HG03575 (cell line): ENCODE measurements at regions not wholly inside any gene's neighbourhood (a gene's known extent, or its start where the extent isn't known, plus 50 kb on each side); places are given as distances from the start of the nearest gene placed in this dataset.

ENCODE experiments used
- ATAC-seq: cut with Tn5 transposase; IDR thresholded peaks from one replicate; pipeline ENCODE4 v1.9.1; 2021; ENCODE audit not compliant: unreplicated experiment, insufficient number of reproducible peaks, low FRiP score; ENCODE audit errors: extremely low read depth

- ATAC-seq = no peak
These were observed 334.2 kb downstream of the PYDC2 start for GRCh38 chr3:191795196-191795595.

- ATAC-seq = no peak
These were observed 336.3 kb downstream of the PYDC2 start for GRCh38 chr3:191797271-191797670.

GRCh38 chr3:191802671-191803070 is 341.7 kb downstream of the PYDC2 start:
- no peak for ATAC-seq

GRCh38 chr3:191804935-191805334 is 344.0 kb downstream of the PYDC2 start:
- ATAC-seq = no peak

- ATAC-seq = no peak
These were observed 347.1 kb downstream of the PYDC2 start for GRCh38 chr3:191808073-191808472.

- no peak for ATAC-seq
These were observed 348.5 kb downstream of the PYDC2 start for GRCh38 chr3:191809326-191809949.

GRCh38 chr3:191813245-191813644 is 352.3 kb downstream of the PYDC2 start:
- no peak for ATAC-seq

GRCh38 chr3:191848818-191849217 is 387.9 kb downstream of the PYDC2 start:
- no peak for ATAC-seq

GRCh38 chr3:191859531-191859930 is 398.6 kb downstream of the PYDC2 start:
- no peak for ATAC-seq

- ATAC-seq = no peak
These were observed 408.9 kb downstream of the PYDC2 start for GRCh38 chr3:191869738-191870415.

- no peak for ATAC-seq
These were observed 412.8 kb downstream of the PYDC2 start for GRCh38 chr3:191873736-191874135.

- ATAC-seq = no peak
These were observed 421.3 kb downstream of the PYDC2 start for GRCh38 chr3:191882289-191882688.

- no peak for ATAC-seq
These were observed 423.2 kb downstream of the PYDC2 start for GRCh38 chr3:191884132-191884531.

- no peak for ATAC-seq
These were observed 428.1 kb downstream of the PYDC2 start for GRCh38 chr3:191889106-191889505.

- no peak for ATAC-seq
These were observed 428.8 kb downstream of the PYDC2 start for GRCh38 chr3:191889756-191890155.

- ATAC-seq = no peak
These were observed 433.4 kb downstream of the PYDC2 start for GRCh38 chr3:191894406-191894805.

GRCh38 chr3:191901741-191902140 is 440.8 kb downstream of the PYDC2 start:
- no peak for ATAC-seq

- ATAC-seq = no peak
These were observed 451.7 kb downstream of the PYDC2 start for GRCh38 chr3:191912616-191913204.

GRCh38 chr3:191915712-191916111 is 454.7 kb downstream of the PYDC2 start:
- no peak for ATAC-seq

GRCh38 chr3:191919491-191920026 is 458.6 kb downstream of the PYDC2 start:
- ATAC-seq = no peak
